Right lobe of liver (tissue), 6 donors: ENCODE measurements at regions not wholly inside any gene's neighbourhood (a gene's known extent, or its start where the extent isn't known, plus 50 kb on each side); places are given as distances from the start of the nearest gene placed in this dataset.

Experiments
- ATAC-seq, 4 donors: fragments of 200-7000 bp; cut with Tn5 transposase; one replicate each; pipeline ENCODE4 v1.9.1; 2020; ENCODE audit warnings: mild to moderate bottlenecking in 4 of 4, moderate library complexity in 4 of 4
- DNase-seq, 3 donors: peaks; one replicate each; pipeline ENCODE4 v3.0.0-alpha.2; 2020
- H3K27ac ChIP-seq, 3 donors: fragments of 200-600 bp; one replicate each; pipeline ENCODE4 v1.8.0; 2022
- H3K27me3 ChIP-seq, 2 donors: fragments of 200-600 bp; one replicate each; pipeline ENCODE4 v1.8.0; 2022
- H3K36me3 ChIP-seq, 4 donors: fragments of 200-600 bp; sonication (generic) in 1 of 4; one replicate each; pipeline versions ENCODE4 v1.5.1 to v1.8.0; 2017 to 2022; ENCODE audit warnings: control low read depth in 1 of 4
- H3K4me1 ChIP-seq, 4 donors: fragments of 200-600 bp; sonication (generic) in 1 of 4; one replicate each; pipeline versions ENCODE4 v1.5.1 to v1.8.0; 2017 to 2022; ENCODE audit warnings: control low read depth in 1 of 4
- H3K4me3 ChIP-seq, 3 donors: fragments of 200-600 bp; one replicate each; pipeline ENCODE4 v1.8.0; 2022
- H3K9me3 ChIP-seq, 4 donors: fragments of 200-600 bp; sonication (generic) in 1 of 4; one replicate each; pipeline versions ENCODE4 v1.5.1 to v1.8.0; 2017 to 2022; ENCODE audit warnings: control low read depth in 1 of 4
- POLR2A ChIP-seq: fragments of 450-650 bp; IDR thresholded peaks from one replicate; pipeline ENCODE4 v1.6.1; 2017; ENCODE audit warnings: antibody characterized with exemption, mild to moderate bottlenecking
- WGBS: methylation state at CpG from one replicate; pipeline ENCODE4 v1.1.6; 2018; ENCODE audit warnings: low coverage, low lambda C conversion rate; ENCODE audit not compliant: insufficient coverage; ENCODE audit errors: missing lambda C conversion rate; 5-methylcytosine and 5-hydroxymethylcytosine counted together
- intact Hi-C, 2 donors: fragments of 100-400 bp; cut with DNase I; formaldehyde crosslinking; loops; one replicate each; pipeline versions ENCODE4 v1.11.2 to v1.14.1; 2022
- TF ChIP-seq, protein P1 (sequence below), 4 donors: fragments of 200-600 bp in 3 of 4; fragments of 450-650 bp in 1 of 4; IDR thresholded peaks; one replicate each; pipeline versions ENCODE4 v1.5.1 to v1.8.0; 2016 to 2022; ENCODE audit warnings: antibody characterized with exemption in 4 of 4, mild to moderate bottlenecking in 2 of 4
- donor health status: DM: no; HTN: yes; CAD: no.
- donor health status: DM: no; HTN: no; CAD: no.
- donor health status: DM: no; HTN: no; CAD: no.
- donor health status: DM: no; HTN: yes; CAD: no.
- donor health status: DM: no; HTN: yes; CAD: no.

DNA sequence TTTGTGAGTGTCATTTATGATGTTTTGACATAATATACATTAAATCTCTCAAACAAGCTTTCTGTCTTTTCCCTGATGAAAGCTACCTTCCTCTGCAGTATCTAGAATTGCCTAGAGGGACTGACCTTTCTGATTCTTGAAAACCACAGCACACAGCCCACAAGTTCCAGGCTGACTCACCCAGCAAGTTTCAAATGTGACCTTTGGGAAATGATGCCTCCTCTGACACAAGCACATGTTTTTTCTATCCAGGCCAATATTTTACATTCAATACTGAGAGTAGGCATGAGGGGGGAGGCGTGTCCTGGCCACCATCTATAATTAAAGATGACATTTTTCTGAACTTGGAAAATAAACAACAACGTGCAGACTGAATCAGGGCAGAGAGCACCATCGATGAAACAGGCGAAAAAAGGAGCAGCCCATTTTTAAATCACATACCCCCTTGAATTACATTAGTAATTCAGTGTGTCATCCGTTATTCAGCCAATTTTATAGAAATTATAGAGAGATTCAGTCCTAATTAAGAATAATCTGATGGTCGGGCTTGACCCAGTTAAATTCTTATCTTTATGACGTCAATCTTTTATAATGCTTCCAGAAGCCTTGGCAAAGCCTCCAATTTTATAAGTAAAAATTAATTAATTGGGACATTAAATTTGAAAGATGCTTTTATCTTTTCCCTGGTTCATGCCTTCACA lies 292.6 kb upstream of the CDH11 start:
- WGBS: 42% methylated on average over 7 of the region's 7 CpGs
- TF ChIP-seq, protein P1, sequence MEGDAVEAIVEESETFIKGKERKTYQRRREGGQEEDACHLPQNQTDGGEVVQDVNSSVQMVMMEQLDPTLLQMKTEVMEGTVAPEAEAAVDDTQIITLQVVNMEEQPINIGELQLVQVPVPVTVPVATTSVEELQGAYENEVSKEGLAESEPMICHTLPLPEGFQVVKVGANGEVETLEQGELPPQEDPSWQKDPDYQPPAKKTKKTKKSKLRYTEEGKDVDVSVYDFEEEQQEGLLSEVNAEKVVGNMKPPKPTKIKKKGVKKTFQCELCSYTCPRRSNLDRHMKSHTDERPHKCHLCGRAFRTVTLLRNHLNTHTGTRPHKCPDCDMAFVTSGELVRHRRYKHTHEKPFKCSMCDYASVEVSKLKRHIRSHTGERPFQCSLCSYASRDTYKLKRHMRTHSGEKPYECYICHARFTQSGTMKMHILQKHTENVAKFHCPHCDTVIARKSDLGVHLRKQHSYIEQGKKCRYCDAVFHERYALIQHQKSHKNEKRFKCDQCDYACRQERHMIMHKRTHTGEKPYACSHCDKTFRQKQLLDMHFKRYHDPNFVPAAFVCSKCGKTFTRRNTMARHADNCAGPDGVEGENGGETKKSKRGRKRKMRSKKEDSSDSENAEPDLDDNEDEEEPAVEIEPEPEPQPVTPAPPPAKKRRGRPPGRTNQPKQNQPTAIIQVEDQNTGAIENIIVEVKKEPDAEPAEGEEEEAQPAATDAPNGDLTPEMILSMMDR (IDR thresholded peaks at IDR 0.05): no peak
- TF ChIP-seq POLR2A: no peak
- ATAC-seq (no peak), DNase-seq (no peak)
- intact Hi-C loops: no loop called here
- H3K9me3 ChIP-seq: peaks cover 0 to 2% (median 0%) of the 10 kb centered on the region in 4 donors
- no peaks in the 10 kb centered on the region for H3K36me3 ChIP-seq
- H3K4me3 ChIP-seq: no peak overlapping the region
- no peaks in the 10 kb centered on the region for H3K27me3 ChIP-seq
- H3K4me1 ChIP-seq: no peaks in the 10 kb centered on the region
- H3K27ac ChIP-seq: no peak overlapping the region

DNA sequence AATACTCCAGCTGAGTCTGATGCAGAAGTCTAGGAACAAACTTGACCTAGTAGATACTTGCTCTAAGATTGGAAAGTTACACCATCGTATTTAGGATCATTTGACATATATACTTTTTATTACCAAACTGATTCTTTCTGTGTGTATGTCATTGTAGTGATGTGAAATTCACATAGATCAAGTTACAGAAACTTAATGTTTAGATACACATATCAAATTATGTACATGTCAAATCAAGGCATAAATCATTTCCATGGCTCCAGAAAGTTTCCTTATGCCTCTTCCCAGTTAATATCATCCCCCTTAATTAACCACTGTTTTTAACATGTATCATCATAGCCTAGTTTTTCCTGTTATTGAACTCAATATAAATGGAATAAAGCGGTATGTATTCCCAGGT lies 292.0 kb upstream of the CDH11 start:
- no peak for DNase-seq
- WGBS: 67% methylated on average over 2 of the region's 2 CpGs
- intact Hi-C loops: no loop called here
- H3K4me1 ChIP-seq: no peaks in the 10 kb centered on the region
- no peak for TF ChIP-seq POLR2A
- TF ChIP-seq, protein P1 (IDR thresholded peaks at IDR 0.05): no peak
- no peaks in the 10 kb centered on the region for H3K36me3 ChIP-seq
- no peaks in the 10 kb centered on the region for H3K27me3 ChIP-seq
- H3K27ac ChIP-seq: no peak overlapping the region
- H3K4me3 ChIP-seq: no peak overlapping the region
- no peak for ATAC-seq
- peaks cover 0 to under 1% (median 0%) of the 10 kb centered on the region in 4 donors for H3K9me3 ChIP-seq

GRCh38 chr16:65410801-65411200 lies 288.9 kb upstream of the CDH11 start:
- Histone ChIP-seq H3K27ac (no peak overlapping the region), H3K4me3 (no peak overlapping the region), H3K4me1 (no peaks in the 10 kb centered on the region), H3K9me3 (no peaks in the 10 kb centered on the region), H3K27me3 (no peaks in the 10 kb centered on the region), H3K36me3 (no peaks in the 10 kb centered on the region)
- TF ChIP-seq, protein P1 (IDR thresholded peaks at IDR 0.05): no peak
- no peak for TF ChIP-seq POLR2A
- DNase-seq (no peak), ATAC-seq (no peak)
- intact Hi-C loops: no loop called here
- 47% methylated on average over 4 of the region's 4 CpGs for WGBS

GRCh38 chr16:65409510-65409909 lies 287.6 kb upstream of the CDH11 start:
- Histone ChIP-seq H3K36me3 (no peaks in the 10 kb centered on the region), H3K4me3 (no peak overlapping the region), H3K27me3 (no peaks in the 10 kb centered on the region), H3K9me3 (no peaks in the 10 kb centered on the region), H3K27ac (no peak overlapping the region), H3K4me1 (no peaks in the 10 kb centered on the region)
- intact Hi-C loops: no loop called here
- no peak for ATAC-seq
- DNase-seq: no peak
- WGBS: 51% methylated on average over 2 of the region's 2 CpGs
- TF ChIP-seq, protein P1 (IDR thresholded peaks at IDR 0.05): no peak
- no peak for TF ChIP-seq POLR2A

- Histone ChIP-seq H3K9me3 (no peaks in the 10 kb centered on the region), H3K4me1 (no peaks in the 10 kb centered on the region), H3K4me3 (no peak overlapping the region), H3K36me3 (no peaks in the 10 kb centered on the region), H3K27ac (no peak overlapping the region), H3K27me3 (no peaks in the 10 kb centered on the region)
- ATAC-seq (no peak), DNase-seq (no peak)
- TF ChIP-seq, protein P1 (IDR thresholded peaks at IDR 0.05): no peak
- TF ChIP-seq POLR2A: no peak
- intact Hi-C loops: no loop called here
- 28% methylated on average over 4 of the region's 4 CpGs for WGBS
Observed at GRCh38 chr16:65406933-65407332, 285.1 kb upstream of the CDH11 start.
